HT-29 (cell line): ENCODE measurements at regions not wholly inside any gene's neighbourhood (a gene's known extent, or its start where the extent isn't known, plus 50 kb on each side); places are given as distances from the start of the nearest gene placed in this dataset.
"Not testable (repeated sequence)": the region's sequence is repeated elsewhere in the genome, so short reads cannot be mapped to it uniquely, and the experiment has no call there.

Source experiments
- DNase-seq: peaks from one replicate; pipeline ENCODE4 v3.0.0-alpha.2; 2015; ENCODE audit warnings: low spot score

- no peak for DNase-seq
Observed at GRCh38 chr2:187057466-187057865, 208.5 kb upstream of the ZSWIM2 start.

GRCh38 chr2:187056416-187057334 is 207.7 kb upstream of the ZSWIM2 start:
- no peak for DNase-seq

GRCh38 chr2:187055463-187055862 is 206.5 kb upstream of the ZSWIM2 start:
- DNase-seq, result peak; percentile 6

GRCh38 chr2:187054501-187055319 is 205.7 kb upstream of the ZSWIM2 start:
- no peak for DNase-seq

- no peak for DNase-seq
Observed at GRCh38 chr2:187051350-187051749, 202.4 kb upstream of the ZSWIM2 start.

GRCh38 chr2:187050409-187050998 is 201.5 kb upstream of the ZSWIM2 start:
- no peak for DNase-seq

GRCh38 chr2:187037310-187037709 is 188.3 kb upstream of the ZSWIM2 start:
- no peak for DNase-seq

- no peak for DNase-seq
Observed at GRCh38 chr2:187034434-187034833, 185.5 kb upstream of the ZSWIM2 start.

GRCh38 chr2:187024739-187025138 is 175.8 kb upstream of the ZSWIM2 start:
- no peak for DNase-seq

GRCh38 chr2:187023996-187024395 is 175.0 kb upstream of the ZSWIM2 start:
- DNase-seq, result not testable (repeated sequence)

GRCh38 chr2:187017438-187017837 is 168.5 kb upstream of the ZSWIM2 start:
- no peak for DNase-seq

- no peak for DNase-seq
Observed at GRCh38 chr2:187013058-187013457, 164.1 kb upstream of the ZSWIM2 start.

GRCh38 chr2:187011206-187011832 is 162.3 kb upstream of the ZSWIM2 start:
- DNase-seq, result no peak

- no peak for DNase-seq
Observed at GRCh38 chr2:187009483-187010239, 160.7 kb upstream of the ZSWIM2 start.

GRCh38 chr2:187008111-187008510 is 159.1 kb upstream of the ZSWIM2 start:
- no peak for DNase-seq

- no peak for DNase-seq
Observed at GRCh38 chr2:187003611-187004010, 154.6 kb upstream of the ZSWIM2 start.

GRCh38 chr2:187003038-187003554 is 154.1 kb upstream of the ZSWIM2 start:
- DNase-seq, result no peak

GRCh38 chr2:187002242-187002641 is 153.3 kb upstream of the ZSWIM2 start:
- no peak for DNase-seq

GRCh38 chr2:187001248-187001647 is 152.3 kb upstream of the ZSWIM2 start:
- no peak for DNase-seq

- DNase-seq, result no peak
Observed at GRCh38 chr2:186995092-186995491, 146.1 kb upstream of the ZSWIM2 start.

GRCh38 chr2:186992597-186992996 is 143.6 kb upstream of the ZSWIM2 start:
- DNase-seq, result no peak
